ENCODE measurements at regions not wholly inside any gene's neighbourhood (a gene's known extent, or its start where the extent isn't known, plus 50 kb on each side); places are given as distances from the start of the nearest gene placed in this dataset.

GRCh38 chr14:56733396-56733795 lies 76.9 kb downstream of the OTX2 start:
- Histone ChIP-seq H3K79me2 (ENCODE audit: insufficient read depth) (no peaks in the 10 kb centered on the region), H3K27me3 (replicated peaks; ENCODE audit: insufficient read depth) (no peaks in the 10 kb centered on the region; the same call in 1 of the 2 replicates), H3K27ac (no peak overlapping the region), H3K4me3 (no peak overlapping the region), H3K9me3 (ENCODE audit: low read depth) (no peaks in the 10 kb centered on the region), H3F3A (ENCODE audit: insufficient read depth) (no peaks in the 10 kb centered on the region), H2AFZ (no peak overlapping the region), H3K4me2 (ENCODE audit: unreplicated experiment) (no peak overlapping the region), H3K4me1 (ENCODE audit: insufficient read depth) (no peaks in the 10 kb centered on the region), H3K9ac (no peak overlapping the region), H4K20me1 (ENCODE audit: insufficient read depth) (no peaks in the 10 kb centered on the region), H3K36me3 (ENCODE audit: low read depth) (no peaks in the 10 kb centered on the region), H3K9me2 (ENCODE audit: insufficient read depth) (no peaks in the 10 kb centered on the region)
- TF ChIP-seq EZH2phosphoT487 (IDR thresholded peaks at IDR 0.05; ENCODE audit: insufficient read depth, low read depth) (no peak), EZH2 (IDR thresholded peaks at IDR 0.05; ENCODE audit: insufficient read depth, poor library complexity, severe bottlenecking) (no peak)
- in situ Hi-C loops (cut with MboI): no loop called here
- DNase-seq: no peak
- WGBS, 2 experiments (ENCODE audit: low coverage in 1 of 2, low lambda C conversion rate in 2 of 2, missing lambda C conversion rate in 2 of 2): 24 to 30% methylated on average over 7 of the region's 7 CpGs

- Histone ChIP-seq H4K20me1 (ENCODE audit: insufficient read depth) (no peaks in the 10 kb centered on the region), H3K27me3 (replicated peaks; ENCODE audit: insufficient read depth) (no peaks in the 10 kb centered on the region; the same call in 1 of the 2 replicates), H3K4me3 (no peak overlapping the region), H3K4me1 (ENCODE audit: insufficient read depth) (no peaks in the 10 kb centered on the region), H3K9me3 (ENCODE audit: low read depth) (no peaks in the 10 kb centered on the region), H3K9me2 (ENCODE audit: insufficient read depth) (no peaks in the 10 kb centered on the region), H3K9ac (no peak overlapping the region), H3K27ac (no peak overlapping the region), H2AFZ (no peak overlapping the region), H3K79me2 (ENCODE audit: insufficient read depth) (no peaks in the 10 kb centered on the region), H3K36me3 (ENCODE audit: low read depth) (no peaks in the 10 kb centered on the region), H3K4me2 (ENCODE audit: unreplicated experiment) (no peak overlapping the region), H3F3A (ENCODE audit: insufficient read depth) (no peaks in the 10 kb centered on the region)
- WGBS, 2 experiments (ENCODE audit: low coverage in 1 of 2, low lambda C conversion rate in 2 of 2, missing lambda C conversion rate in 2 of 2): 8 to 11% methylated on average over 4 of the region's 4 CpGs
- in situ Hi-C loops (cut with MboI): no loop called here
- no peak for DNase-seq
- no peak for TF ChIP-seq EZH2 (IDR thresholded peaks at IDR 0.05; ENCODE audit: insufficient read depth, poor library complexity, severe bottlenecking)
- no peak for TF ChIP-seq EZH2phosphoT487 (IDR thresholded peaks at IDR 0.05; ENCODE audit: insufficient read depth, low read depth)
Measured at GRCh38 chr14:56731187-56731586, 79.1 kb downstream of the OTX2 start.

GRCh38 chr14:56730538-56731145 lies 79.6 kb downstream of the OTX2 start:
- Histone ChIP-seq H3K4me3 (no peak overlapping the region), H3F3A (ENCODE audit: insufficient read depth) (no peaks in the 10 kb centered on the region), H3K4me2 (ENCODE audit: unreplicated experiment) (no peak overlapping the region), H3K36me3 (ENCODE audit: low read depth) (no peaks in the 10 kb centered on the region), H3K4me1 (ENCODE audit: insufficient read depth) (no peaks in the 10 kb centered on the region), H3K27me3 (replicated peaks; ENCODE audit: insufficient read depth) (no peaks in the 10 kb centered on the region; the same call in 1 of the 2 replicates), H3K9me3 (ENCODE audit: low read depth) (no peaks in the 10 kb centered on the region), H3K27ac (no peak overlapping the region), H3K9me2 (ENCODE audit: insufficient read depth) (no peaks in the 10 kb centered on the region), H2AFZ (no peak overlapping the region), H3K79me2 (ENCODE audit: insufficient read depth) (no peaks in the 10 kb centered on the region), H4K20me1 (ENCODE audit: insufficient read depth) (no peaks in the 10 kb centered on the region), H3K9ac (no peak overlapping the region)
- 11 to 14% methylated on average over 17 of the region's 17 CpGs for WGBS, 2 experiments (ENCODE audit: low coverage in 1 of 2, low lambda C conversion rate in 2 of 2, missing lambda C conversion rate in 2 of 2)
- in situ Hi-C loops (cut with MboI): no loop called here
- DNase-seq: no peak
- TF ChIP-seq EZH2phosphoT487 (IDR thresholded peaks at IDR 0.05; ENCODE audit: insufficient read depth, low read depth) (no peak), EZH2 (IDR thresholded peaks at IDR 0.05; ENCODE audit: insufficient read depth, poor library complexity, severe bottlenecking) (no peak)

- 9 to 12% methylated on average over 1 of the region's 1 CpG for WGBS, 2 experiments (ENCODE audit: low coverage in 1 of 2, low lambda C conversion rate in 2 of 2, missing lambda C conversion rate in 2 of 2)
- no peaks in the 10 kb centered on the region for H3K9me3 ChIP-seq (ENCODE audit: low read depth)
- no peaks in the 10 kb centered on the region for H3K9me2 ChIP-seq (ENCODE audit: insufficient read depth)
- no peaks in the 10 kb centered on the region for H3K27me3 ChIP-seq (replicated peaks; ENCODE audit: insufficient read depth)
- H3K4me2 ChIP-seq (ENCODE audit: unreplicated experiment): no peak overlapping the region
- no peak overlapping the region for H2AFZ ChIP-seq
- no peaks in the 10 kb centered on the region for H3K4me1 ChIP-seq (ENCODE audit: insufficient read depth)
- H3K4me3 ChIP-seq: no peak overlapping the region
- H3K36me3 ChIP-seq (ENCODE audit: low read depth): no peaks in the 10 kb centered on the region
- H3K9ac ChIP-seq: no peak overlapping the region
- no peak for DNase-seq
- no peak overlapping the region for H3K27ac ChIP-seq
- no peaks in the 10 kb centered on the region for H4K20me1 ChIP-seq (ENCODE audit: insufficient read depth)
- TF ChIP-seq EZH2phosphoT487 (IDR thresholded peaks at IDR 0.05; ENCODE audit: insufficient read depth, low read depth): no peak
- no peak for TF ChIP-seq EZH2 (IDR thresholded peaks at IDR 0.05; ENCODE audit: insufficient read depth, poor library complexity, severe bottlenecking)
- H3F3A ChIP-seq (ENCODE audit: insufficient read depth): no peaks in the 10 kb centered on the region
- in situ Hi-C loops (cut with MboI): no loop called here
- H3K79me2 ChIP-seq (ENCODE audit: insufficient read depth): no peaks in the 10 kb centered on the region
Measured at GRCh38 chr14:56724013-56724412, 86.3 kb downstream of the OTX2 start.

GRCh38 chr14:56723418-56723817 lies 86.9 kb downstream of the OTX2 start:
- Histone ChIP-seq H3K9ac (no peak overlapping the region), H3K9me2 (ENCODE audit: insufficient read depth) (no peaks in the 10 kb centered on the region), H3K36me3 (ENCODE audit: low read depth) (no peaks in the 10 kb centered on the region), H2AFZ (no peak overlapping the region), H3F3A (ENCODE audit: insufficient read depth) (no peaks in the 10 kb centered on the region), H3K4me2 (ENCODE audit: unreplicated experiment) (no peak overlapping the region), H4K20me1 (ENCODE audit: insufficient read depth) (no peaks in the 10 kb centered on the region), H3K9me3 (ENCODE audit: low read depth) (no peaks in the 10 kb centered on the region), H3K27ac (no peak overlapping the region), H3K4me3 (no peak overlapping the region), H3K79me2 (ENCODE audit: insufficient read depth) (no peaks in the 10 kb centered on the region), H3K4me1 (ENCODE audit: insufficient read depth) (no peaks in the 10 kb centered on the region), H3K27me3 (replicated peaks; ENCODE audit: insufficient read depth) (no peaks in the 10 kb centered on the region)
- TF ChIP-seq EZH2phosphoT487 (IDR thresholded peaks at IDR 0.05; ENCODE audit: insufficient read depth, low read depth) (no peak), EZH2 (IDR thresholded peaks at IDR 0.05; ENCODE audit: insufficient read depth, poor library complexity, severe bottlenecking) (no peak)
- in situ Hi-C loops (cut with MboI): no loop called here
- DNase-seq: no peak
